NCI-H345 treated with DMSO at 0.1 percent for 48 hours (cell line): ENCODE measurements at regions not wholly inside any gene's neighbourhood (a gene's known extent, or its start where the extent isn't known, plus 50 kb on each side); places are given as distances from the start of the nearest gene placed in this dataset.

Source experiments
- DNase-seq: peaks from one replicate; lab custom pipeline; 2025; ENCODE audit not compliant: unreplicated experiment; lab: John Stamatoyannopoulos, UW

- DNase-seq, result no peak
Observed at GRCh38 chr22:19621373-19622060, 92.8 kb upstream of the SEPTIN5 start.

GRCh38 chr22:19622061-19622441, 92.3 kb upstream of the SEPTIN5 start:
- no peak for DNase-seq

GRCh38 chr22:19625331-19626041, 88.8 kb upstream of the SEPTIN5 start:
- no peak for DNase-seq

DNA sequence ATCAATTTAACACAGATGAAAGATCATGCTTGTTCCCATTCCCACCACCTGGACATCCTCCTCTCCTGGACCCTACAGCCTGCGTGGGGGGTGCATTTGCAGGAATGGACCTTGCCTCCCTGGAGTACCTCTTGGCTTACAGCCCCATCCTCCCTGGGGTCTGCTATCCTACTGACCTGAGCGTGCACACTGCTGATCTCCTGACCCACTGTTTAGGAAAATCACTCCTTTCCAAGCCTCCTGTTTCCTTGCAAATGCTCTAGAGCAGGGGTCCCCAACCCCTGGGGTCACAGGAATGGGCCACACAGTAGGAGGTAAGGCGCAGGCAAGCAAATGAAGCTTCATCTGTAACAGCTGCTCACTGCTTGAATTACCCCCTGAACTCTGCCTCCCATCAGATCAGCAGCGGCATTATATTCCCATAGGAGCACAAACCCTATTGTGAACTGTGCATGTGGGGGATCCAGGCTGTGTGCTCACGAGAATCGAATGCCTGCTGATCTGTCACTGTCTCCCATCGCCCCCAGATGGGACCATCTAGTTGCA, 88.2 kb upstream of the SEPTIN5 start:
- DNase-seq, result no peak

GRCh38 chr22:19626666-19627065, 87.6 kb upstream of the SEPTIN5 start:
- DNase-seq, result no peak

GRCh38 chr22:19628038-19628776, 86.1 kb upstream of the SEPTIN5 start:
- no peak for DNase-seq

GRCh38 chr22:19629331-19629719, 85.0 kb upstream of the SEPTIN5 start:
- DNase-seq, result no peak

DNA sequence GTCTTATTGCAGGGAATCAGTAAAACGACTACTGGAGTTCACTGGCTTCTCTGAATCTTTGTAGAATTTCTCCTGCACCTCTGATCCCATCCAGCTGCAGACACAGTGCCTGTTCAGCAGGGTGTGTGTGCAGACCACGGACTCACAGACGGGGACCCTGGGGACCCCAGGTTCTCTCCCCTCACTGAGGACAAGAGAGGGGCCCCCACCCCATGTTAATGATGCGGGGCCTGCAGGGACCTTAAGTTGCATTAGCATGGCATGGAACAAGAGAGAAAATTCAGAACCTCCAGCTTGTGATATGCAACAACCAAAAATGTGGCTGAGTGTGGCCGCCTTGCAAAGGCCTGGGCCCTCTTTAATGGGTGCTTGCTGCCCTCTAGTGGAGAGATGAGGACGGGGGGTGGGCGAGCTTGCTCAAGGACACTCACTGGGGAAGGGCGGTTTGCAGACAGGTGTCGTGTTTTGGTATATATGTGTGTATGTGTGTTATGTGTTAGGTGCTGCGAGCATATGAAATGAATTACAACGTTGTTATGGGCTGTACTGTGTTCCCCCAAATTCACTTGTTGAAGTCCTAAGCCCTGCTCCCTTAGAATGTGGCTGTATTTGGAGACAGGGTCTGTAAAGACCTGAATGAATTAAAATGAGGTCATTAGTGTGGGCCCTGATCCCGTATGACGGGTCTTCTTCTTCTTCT, 84.4 kb upstream of the SEPTIN5 start:
- peak; percentile 17 for DNase-seq

GRCh38 chr22:19630614-19631013, 83.7 kb upstream of the SEPTIN5 start:
- DNase-seq, result no peak

DNA sequence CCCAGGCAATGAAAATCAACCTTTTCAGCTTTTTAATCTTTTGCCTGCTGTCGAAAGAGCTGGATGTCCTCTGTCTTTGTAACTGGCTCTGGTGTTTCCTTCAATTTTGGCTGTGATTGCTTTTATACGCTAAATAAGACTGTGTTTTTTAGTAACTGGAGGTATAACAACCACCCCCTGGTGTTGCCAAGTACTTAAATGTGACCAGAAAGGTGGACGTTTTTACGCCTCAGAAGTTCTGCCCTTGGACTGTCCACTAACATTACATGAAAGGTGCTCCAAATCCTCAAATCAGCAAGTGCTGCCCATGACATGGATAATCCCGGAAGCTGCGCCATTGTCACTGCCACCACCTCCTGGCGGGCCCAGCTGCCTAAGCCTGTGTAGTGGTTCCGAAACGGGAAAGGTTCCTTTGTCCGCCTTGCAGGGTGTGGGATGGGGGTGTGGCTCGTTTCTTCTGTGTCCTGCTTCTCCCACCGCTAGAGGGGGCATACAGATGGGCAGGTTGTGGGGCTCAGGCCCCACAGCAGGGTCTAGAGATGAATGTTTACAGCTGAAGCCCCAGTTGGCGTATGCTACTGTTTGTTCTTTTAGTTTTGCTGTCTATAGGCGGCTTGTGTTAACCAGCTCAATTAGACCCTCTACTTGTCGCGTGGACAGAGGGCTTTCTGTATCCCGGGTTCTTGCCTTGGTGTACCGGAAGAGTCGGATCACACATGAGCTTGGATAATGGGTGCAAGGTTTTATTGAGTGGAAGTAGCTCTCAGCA, 82.2 kb upstream of the SEPTIN5 start:
- DNase-seq, result no peak

- DNase-seq, result no peak
Observed at GRCh38 chr22:19632668-19633148, 81.6 kb upstream of the SEPTIN5 start.

DNA sequence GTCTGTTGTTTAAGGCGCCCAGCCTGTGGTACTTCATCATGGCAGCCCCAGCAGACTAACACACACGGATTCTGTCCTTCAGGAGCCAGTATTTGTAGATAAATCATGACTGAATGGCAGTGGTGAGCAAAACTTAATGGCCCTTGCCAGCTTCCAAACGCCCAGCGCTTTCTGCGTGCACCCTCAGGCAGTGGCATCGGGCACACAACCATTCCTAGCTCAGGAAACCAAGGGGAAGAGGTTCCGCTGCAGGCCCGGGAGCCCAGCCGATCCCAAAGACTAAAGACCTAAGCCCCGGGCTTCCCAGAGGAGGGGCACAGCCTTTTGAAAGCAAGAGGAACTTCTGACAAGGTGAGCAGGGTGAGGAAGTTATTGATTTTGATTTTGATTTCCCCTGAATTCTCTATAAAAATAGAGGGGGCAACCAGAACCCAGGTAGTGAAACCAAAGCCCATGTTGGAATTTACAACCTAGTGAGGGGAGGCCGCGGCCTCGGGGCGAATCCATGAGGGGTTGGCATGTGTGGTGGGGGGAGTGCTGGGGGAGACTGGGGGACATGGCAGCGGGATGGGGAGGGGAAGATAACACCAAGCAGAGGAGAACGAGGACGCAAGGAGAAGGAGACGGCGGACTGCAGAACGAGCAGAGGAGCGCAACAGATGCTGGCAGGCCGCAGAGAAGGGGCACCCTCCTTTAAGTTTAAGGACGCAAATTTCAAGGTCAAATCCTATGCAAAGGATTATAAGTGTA, 79.9 kb upstream of the SEPTIN5 start:
- no peak for DNase-seq

GRCh38 chr22:19635644-19636043, 78.7 kb upstream of the SEPTIN5 start:
- no peak for DNase-seq

GRCh38 chr22:19636696-19637407, 77.5 kb upstream of the SEPTIN5 start:
- DNase-seq, result no peak

DNA sequence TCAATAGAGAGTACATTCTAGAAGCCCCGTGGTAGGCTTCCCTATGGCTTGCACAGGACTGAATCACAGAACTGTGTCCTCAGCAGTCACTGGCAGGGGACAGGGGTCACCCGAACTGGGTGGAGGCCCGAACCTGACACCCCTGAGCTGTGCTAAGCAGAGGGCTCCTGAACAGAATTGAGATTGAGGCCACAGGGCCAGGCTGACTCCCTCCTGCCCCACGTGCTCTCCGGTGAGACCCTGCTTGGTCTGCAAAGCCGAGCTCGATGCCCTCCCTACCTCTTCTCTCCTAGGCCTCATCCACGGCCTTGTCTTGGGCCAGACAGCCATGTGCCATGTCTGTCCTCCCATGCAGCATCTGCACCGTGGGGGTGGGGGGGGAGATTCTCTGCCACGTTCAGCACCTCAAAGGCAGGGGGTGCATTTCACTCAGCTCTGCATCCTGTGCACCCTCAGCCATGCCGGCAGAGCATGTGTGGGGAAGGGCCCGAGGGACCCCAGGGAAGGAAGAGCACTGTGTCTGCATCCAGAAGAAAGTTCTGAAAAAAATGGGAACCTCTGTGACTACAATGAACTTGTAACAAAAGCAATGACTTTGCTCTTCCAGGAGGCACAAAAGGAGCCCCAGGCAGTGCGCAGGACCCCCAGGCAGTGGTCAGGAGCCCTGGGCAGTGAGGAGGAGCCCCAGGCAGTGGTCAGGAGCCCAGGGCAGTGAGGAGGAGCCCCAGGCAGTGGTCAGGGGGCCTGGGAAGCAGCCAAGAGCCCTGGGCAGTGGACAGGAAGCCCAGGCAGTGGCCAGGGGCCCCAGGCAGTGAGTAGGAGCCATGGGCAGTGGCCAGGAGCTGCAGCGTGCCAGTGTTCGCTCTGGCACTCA, 76.7 kb upstream of the SEPTIN5 start:
- DNase-seq, result no peak

- no peak for DNase-seq
Observed at GRCh38 chr22:19638282-19639015, 75.9 kb upstream of the SEPTIN5 start.

GRCh38 chr22:19639610-19640135, 74.6 kb upstream of the SEPTIN5 start:
- no peak for DNase-seq
